ENCODE measurements at regions not wholly inside any gene's neighbourhood (a gene's known extent, or its start where the extent isn't known, plus 50 kb on each side); places are given as distances from the start of the nearest gene placed in this dataset.
"Not testable (repeated sequence)": the region's sequence is repeated elsewhere in the genome, so short reads cannot be mapped to it uniquely, and the experiment has no call there.

DNA sequence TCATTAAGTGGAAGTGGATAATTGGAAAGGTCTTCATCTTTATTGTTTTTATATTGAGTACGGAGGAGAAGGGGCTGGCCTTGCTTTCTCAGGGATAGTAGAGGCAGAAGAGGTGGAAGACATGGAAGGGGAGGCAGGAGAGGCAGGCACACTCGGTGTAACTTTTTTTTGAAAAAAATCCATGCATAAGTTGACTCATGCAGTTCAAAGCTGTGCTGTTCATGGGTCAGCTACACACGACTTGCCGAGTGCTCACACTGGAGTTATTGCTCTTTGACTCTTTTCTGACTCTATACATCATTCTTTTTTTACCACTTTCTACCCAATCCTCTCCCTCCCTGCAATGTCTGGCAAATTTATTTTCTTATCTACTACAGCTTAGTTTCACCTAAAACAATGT lies 158.3 kb upstream of the AADAT start:
- DNase-seq, result no peak

DNA sequence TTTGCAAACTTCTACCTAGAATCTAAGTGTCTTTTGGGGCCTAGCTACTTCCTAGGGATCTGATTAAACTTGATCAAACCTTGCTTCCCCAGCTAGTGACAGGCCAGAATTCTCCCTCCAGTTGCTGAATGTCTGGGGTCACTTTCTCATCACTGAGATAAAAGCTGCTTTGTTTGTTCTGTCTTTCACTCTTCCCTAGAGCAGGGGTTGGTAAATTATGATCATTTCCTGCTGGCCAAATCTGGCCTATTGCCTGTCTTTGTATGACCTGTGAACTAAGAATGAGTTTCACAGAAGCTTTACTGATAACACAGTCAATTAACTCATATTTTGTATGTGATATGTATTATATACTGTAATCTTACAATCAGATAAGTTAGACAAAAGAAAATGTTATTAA lies 157.8 kb upstream of the AADAT start:
- DNase-seq, result no peak

DNA sequence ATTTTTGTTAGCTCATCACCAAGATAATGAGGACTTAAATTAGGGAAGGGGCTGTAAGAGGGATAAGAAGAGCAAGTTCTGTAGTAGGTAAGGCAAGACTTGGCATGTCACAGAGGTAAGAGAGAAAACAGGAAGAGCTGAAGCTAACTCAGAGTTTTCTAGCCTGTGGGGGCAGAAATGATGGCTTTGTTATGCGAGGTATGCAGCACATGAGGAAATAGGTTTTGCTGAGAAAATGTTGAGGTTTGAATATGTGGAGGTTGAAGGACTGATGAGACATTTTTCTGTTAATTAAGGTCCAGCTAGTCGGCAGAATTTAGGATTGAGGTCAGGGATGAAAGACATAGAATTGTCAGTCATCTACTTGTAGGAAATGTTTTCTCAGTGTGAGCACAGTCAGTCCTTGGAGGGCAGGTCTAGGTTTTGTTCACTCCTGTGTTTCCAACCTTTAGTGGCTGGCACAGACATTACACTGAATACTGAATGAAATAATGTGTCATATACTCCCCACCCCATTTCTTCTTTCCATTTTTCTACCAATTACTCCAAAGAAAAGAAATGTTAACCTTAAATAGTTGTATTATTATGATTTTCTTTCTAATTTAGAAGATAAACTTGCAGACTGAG lies 154.0 kb upstream of the AADAT start:
- no peak for DNase-seq

DNA sequence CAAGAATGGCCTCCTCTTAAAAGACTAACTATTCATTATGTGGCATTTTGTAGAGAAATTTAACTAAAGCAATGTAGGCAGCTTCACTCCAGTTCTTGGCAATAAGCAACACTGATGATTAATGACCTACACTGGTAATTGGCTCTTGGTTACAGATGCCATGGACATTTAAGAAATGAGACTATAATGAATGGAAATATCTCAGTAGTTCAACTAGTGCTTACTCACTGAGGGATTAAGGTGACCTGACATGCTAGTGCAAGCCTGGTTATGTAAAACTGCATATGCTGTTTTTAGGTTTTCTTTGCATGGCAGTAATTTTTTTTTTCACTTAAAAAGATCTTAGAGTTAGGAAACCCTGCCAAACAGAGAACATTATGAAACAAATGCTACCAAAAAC lies 152.7 kb upstream of the AADAT start:
- no peak for DNase-seq

DNA sequence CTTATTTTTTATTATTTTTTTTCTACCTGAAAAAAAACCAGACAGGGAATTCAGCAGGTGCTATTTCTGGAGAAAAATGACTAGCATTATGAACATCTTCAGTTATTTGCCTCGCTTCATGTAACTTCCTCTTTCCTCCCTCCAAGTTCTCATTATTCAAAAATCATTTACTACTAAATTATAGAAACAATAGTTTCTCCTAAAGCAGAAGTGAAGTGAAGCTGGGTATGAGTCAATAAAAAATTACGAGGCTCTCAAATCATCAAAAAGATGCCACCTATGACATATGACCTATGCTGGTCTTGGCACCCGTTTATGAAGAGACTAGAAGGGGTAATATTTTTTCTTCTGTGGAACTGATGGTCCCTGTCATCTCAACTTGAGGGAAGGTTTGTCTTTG lies 145.0 kb upstream of the AADAT start:
- DNase-seq, result no peak

DNA sequence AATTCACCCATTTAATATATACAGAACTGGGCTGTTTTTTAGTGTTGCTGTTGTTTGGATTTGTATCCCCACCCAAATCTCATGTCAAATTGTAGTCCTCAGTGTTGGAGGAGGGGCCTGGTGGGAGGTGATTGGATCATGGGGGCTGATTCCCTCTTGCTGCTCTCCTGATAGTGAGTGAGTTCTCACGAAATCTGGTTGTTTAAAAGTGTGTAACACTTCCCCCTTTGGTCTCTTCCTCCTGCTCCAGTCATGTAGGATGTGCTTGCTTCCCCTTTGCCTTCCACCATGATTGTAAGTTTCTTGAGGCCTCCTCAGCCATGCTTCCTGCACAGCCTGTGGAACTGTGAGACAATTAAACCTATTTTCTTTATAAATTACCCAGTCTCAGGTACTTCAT lies 141.6 kb upstream of the AADAT start:
- no peak for DNase-seq

DNA sequence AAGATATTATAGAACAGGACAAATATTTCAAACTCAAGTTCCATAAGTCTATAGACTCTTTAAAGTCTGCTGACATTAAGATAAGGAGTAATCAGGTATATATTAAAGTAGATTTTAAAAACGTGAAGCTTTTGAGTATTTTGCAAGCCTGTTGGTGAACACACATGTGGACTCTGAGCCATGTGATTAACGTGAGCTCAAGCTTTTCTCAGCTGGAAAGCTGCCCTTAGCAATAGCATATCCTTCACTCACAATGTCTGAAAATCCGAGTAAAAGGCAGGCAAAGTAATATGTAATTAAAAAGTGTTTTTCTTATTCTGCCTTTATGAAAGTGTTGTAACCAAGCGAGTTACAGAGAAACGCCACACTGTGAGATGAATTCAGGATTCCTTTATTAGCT lies 140.5 kb upstream of the AADAT start:
- DNase-seq, result no peak

DNA sequence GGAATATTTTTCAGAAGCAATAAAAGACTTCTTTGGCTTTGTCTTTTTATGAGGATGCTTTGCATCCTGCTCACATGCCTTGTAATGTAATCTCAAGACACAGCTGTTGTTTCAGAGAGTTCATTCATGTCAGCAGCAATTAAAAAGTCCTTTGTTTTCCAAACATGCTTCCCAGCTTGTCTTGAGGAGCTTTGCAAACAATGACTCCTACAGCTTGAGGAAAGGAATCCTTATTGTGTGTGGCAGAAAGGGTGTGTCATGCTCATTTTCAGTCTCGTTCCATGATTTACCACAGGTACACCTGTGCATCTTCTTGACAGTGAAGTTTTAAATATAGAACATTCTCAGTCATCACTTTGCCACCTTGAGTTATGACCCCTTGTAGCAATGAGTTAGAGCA lies 139.2 kb upstream of the AADAT start:
- DNase-seq, result no peak

DNA sequence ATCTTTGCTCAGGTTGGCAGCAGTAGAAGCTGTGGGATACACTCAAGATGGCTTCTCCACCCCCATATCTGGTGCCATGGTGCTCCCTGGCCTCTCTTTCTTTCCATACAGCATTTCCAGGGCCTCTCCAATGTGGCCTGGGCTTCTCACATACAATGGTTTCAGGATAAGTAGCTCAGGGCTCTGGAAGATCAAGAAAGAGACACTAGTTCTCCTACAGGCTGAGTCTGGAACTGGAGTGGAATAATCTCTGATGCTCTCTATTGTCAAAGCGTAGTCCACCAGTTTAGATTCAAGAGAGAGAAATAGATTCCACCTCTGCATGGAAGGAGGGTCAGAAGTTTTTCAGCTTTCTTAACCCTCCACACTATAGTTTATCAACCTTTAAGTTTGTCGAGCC lies 138.2 kb upstream of the AADAT start:
- no peak for DNase-seq

DNA sequence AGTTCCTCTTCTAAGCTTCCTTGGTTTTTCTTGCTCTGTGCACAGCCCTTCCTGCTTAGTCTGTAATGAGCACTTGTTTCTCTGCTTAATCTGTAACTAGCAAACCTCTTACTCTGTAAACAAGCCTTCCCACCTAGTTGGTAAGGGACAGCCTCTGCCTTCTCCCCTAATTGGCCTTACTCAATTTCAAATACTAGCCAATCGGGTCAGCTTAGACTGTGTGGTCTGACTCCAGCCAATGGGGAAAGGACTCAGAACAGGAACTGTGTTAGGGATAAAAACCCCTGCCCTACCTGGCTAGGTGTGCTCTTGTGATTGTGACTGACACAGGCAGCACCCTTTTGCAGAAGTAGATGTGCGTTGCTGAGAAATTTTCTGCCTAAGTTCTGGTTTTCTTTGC lies 136.5 kb upstream of the AADAT start:
- no peak for DNase-seq

DNA sequence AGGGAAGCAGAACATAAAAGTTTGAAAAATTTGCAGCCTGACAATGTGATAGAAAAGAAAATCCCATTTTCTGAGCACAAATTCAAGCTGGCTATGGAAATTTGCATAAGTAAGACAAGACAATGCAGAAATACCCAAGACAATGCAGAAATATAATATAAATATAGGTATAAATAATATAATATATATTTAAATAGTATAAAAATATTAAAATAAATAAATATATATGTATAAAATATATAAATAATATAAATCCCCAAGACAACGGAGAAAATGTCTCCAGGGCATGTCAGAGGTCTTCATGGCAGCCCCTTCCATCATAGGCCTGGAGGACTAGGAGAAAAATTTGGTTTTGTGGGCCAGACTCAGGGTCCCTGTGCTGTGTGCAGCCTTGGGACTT lies 125.0 kb upstream of the AADAT start:
- DNase-seq, result no peak

DNA sequence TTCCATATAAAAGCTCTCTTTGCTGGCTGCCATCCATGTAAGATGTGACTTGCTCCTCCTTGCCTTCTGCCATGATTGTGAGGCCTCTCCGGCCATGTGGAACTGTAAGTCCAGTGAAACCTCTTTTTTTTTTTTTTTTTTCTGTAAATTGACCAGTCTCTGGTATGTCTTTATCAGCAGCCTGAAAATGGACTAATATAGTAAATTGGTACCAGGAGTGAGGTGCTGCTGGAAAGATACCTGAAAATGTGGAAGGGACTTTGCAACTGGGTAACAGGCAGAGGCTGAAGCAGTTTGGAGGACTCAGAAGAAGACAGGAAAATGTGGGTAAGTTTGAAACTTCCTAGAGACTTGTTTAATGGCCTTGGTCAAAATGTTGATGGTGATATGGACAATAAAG lies 124.3 kb upstream of the AADAT start:
- DNase-seq, result no peak

DNA sequence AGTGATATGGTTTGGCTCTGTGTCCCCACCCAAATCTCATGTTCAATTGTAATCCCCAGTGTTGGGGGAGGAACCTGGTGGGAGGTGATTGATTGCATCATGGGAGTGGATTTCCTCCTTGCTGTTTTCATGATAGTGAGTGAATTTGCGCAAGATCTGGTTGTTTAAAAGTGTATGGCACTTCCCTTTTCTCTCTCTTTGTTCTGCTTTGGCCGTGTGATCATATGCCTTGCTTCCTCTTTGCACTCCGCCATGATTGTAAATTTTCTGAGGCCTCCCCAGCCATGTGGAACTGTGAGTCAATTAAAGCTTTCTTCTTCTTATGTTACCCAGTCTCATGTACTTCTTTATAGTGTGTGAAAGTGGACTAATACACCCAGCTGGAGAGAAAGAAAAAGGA lies 113.0 kb upstream of the AADAT start:
- no peak for DNase-seq

DNA sequence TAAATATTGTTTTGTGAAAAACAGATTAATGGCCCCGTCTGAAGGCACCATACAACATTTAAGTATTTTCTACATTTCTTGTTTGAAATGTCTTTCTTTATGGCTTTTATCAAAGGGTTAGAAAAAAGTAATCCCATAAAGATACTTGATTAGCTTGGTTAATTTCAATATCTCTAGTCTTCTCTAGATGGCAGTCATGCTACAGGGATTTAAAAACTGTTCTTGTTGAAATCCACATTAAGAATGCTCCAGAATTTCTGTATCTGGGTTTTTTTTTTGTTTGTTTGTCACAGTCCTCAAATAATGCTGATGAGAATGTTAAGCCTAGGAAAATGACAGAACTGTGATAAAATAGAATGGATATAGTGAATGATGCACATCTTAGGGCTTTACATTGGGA lies 109.0 kb upstream of the AADAT start:
- DNase-seq, result no peak

DNA sequence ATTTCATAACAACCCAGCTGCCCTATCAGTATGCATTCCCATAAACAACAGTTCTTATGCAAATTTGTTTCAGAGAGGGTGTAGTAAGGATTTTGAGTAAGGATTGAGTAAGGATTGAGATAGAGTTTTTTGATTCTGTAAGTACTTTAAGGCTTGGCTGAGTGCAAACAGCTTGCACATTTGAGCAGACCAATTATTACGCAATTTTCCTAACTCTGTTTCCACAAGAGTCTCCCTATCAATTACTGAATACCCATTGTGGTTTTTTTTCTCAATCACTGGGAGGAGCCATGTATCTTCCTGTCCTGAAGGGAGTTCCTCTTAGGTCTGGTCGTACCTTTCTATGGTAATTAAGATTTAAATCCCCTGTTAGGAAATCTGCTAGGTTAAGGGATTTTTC lies 105.0 kb upstream of the AADAT start:
- DNase-seq, result not testable (repeated sequence)

DNA sequence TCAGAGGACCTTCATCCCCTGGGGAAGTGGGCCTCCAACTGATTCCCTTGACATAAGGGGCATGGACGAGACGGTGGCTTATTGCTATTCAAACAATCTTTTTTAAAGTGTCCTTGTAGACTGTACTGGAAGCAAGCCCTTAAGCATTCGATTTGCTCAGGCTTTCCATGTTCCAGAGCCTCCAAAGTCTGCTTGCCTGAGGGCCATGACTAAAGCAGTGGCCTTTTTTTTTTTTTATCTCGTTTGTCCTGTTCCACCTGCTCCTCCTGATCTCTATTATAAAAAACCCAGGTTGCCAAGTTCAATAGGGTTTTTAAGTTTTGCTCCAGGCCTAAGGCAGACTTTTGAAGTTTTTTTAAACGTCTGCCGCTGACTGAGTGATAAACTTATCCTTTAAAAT lies 103.7 kb upstream of the AADAT start:
- no peak for DNase-seq

DNA sequence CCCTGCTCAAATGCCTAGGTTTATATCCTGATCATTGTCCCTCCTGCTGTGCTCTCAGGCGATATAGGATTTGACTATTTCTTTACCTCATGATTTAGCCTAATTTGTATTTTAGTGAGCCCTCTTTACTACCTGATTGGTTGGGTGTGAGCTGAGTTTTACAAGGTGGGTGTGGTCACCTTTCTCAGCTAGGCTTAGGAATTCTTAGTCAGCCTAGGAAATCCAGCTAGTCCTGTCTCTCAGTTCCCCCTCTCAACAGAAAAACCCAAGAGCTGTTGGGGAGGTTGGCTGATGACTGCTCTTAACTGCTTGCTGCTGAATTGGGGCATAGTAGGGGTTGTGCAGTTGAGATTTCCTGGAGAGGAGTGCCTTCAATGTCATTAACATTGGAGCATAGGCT lies 100.5 kb upstream of the AADAT start:
- DNase-seq, result no peak

DNA sequence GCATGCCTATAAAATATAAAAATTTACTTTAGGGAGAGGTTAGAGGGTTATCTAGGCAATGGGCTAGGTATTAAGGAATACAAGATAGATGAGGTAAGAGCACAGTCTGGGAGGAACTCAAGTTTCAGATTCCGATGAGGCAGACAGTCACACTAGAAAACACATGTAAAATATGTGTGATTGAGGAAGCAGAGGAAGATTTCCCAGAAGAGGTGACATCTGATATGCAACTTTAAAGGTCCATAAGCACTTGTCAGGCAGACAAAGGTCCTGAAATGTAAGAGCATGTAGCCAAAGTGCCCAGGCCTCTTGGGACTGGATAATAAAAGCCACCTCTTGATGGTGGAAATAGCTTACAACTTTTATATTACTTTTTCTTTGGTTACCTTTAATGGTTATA lies 81.1 kb upstream of the AADAT start:
- no peak for DNase-seq

DNA sequence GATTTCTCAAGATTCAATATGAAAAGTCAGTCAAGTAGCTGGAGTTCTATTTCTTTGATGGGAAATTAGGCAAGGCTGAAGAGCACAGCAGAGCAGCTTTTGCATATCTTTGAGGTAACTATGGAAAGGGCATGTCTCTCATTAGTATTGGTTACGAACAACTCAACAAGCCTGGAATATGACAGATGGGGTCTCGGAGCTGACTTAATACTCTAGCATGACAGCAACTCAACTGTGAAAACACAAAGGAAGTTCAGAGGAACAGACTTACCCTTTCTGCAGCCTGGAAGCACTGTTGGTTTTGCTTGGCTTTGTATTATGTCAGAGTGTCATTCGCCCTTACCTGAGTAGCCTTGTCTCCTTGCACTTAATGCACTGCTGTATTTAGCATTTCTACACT lies 79.9 kb upstream of the AADAT start:
- DNase-seq, result no peak

DNA sequence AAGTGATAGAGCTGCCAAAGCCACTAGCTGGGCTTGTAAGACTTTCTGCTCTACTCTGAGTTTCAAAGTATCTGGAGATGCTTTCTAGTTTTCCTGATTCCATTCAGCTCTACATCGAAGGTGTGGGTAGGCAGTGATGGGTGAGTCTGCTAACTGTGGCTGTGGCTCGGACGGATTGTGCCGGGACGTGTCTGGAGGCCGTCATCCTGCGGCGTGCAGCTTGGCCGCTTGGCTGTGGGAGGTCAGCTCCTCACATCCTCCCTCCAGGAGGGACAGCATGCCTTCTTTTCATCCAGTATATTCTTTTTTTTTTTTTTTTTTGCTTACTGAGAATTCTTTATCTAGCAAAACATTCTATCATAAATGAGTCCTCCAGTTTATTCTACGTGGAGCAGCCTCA lies 77.9 kb upstream of the AADAT start:
- no peak for DNase-seq

DNA sequence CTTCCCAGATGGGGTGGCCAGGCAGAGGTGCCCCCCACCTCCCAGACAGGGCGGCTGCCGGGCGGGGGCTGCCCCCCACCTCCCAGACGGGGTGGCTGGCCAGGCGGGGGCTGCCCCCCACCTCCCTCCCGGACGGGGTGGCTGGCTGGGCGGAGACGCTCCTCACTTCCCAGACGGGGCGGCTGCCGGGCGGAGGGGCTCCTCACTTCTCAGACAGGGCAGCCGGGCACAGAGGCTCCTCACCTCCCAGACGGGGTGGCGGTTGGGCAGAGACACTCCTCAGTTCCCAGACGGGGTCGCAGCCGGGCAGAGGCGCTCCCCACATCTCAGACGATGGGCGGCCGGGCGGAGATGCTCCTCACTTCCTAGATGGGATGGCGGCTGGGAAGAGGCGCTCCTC lies 76.4 kb upstream of the AADAT start:
- DNase-seq, result not testable (repeated sequence)

DNA sequence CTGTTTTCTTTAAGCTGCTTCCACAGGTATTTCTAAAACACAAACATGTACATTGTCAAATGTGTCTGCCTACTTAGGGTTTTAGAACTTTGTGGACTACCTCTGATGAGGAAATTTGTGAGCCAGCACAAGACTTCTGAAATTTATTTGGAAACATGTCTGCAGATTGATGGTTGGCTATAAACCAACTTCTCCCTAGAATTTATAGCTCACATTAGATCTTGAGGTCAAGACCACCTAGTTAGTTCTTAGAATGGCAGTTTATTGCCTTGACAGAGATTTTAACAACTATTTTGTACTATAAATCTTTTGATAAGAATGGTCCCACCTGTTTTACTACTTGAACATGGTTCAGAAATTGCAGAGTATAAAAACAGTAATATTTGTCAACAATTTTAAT lies 72.7 kb upstream of the AADAT start:
- DNase-seq, result no peak

DNA sequence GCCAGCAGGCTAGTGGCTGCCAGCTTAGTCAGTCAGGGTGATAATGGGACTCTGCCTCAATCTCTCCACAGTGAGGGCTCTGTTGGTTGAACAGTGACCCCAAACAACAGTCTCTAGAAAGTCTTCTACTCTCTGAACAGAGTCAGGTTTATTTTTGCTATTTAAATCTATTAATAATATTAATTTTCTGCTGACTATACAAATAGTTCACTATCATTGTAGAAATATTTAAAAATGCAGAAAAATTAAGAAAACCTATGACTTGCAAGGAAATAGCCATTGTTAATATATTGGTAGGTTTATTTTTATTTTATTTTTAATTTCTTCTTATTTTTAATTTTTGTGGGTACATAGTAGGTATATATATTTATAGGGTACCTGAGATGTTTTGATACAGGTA lies 67.9 kb upstream of the AADAT start:
- DNase-seq, result no peak

DNA sequence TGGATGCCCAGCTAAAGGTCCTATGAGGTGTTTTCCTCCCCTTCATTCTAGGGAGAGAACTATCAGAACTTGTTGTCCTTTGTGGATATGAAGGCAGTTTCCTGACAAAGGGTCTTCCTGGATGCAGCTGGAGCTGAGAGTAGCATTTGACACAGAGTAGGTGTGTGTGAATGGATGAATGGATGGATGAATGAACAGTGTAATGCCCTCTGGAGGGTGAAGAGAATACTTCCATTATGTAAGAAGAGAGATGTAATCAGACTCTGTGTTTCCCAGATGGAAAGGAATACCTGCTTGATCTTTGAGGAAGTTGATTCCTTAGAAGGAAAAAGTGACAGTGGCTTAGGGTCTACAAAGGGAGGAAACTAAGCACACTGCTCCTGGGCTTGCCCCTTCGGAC lies 55.4 kb upstream of the AADAT start:
- no peak for DNase-seq

DNA sequence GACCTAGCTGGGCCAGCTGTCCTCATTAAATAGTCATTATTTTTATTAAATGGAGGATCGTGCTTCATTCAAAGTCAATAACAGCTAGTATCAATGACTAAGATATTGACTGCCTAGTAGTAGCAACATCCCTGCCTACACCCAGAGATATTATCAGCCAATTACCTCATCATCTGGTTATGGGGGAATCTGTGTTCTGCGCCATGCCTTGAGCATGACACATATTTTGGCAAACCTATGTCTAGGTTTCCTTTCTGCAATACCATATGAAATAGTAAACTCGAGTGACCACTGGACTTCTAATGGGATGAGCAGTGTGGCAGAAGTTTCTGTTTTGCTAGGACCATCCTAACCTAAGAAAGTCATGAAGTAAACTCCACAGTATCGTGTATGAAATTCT lies 50.0 kb upstream of the AADAT start:
- DNase-seq, result no peak

All from stimulated activated CD4-positive, alpha-beta T cell treated with anti-CD3 and anti-CD28 coated beads, Interleukin-2, amount 100 ng/mL, for 48 hours (primary cell).